ENCODE measurements at regions not wholly inside any gene's neighbourhood (a gene's known extent, or its start where the extent isn't known, plus 50 kb on each side); places are given as distances from the start of the nearest gene placed in this dataset.

DNA sequence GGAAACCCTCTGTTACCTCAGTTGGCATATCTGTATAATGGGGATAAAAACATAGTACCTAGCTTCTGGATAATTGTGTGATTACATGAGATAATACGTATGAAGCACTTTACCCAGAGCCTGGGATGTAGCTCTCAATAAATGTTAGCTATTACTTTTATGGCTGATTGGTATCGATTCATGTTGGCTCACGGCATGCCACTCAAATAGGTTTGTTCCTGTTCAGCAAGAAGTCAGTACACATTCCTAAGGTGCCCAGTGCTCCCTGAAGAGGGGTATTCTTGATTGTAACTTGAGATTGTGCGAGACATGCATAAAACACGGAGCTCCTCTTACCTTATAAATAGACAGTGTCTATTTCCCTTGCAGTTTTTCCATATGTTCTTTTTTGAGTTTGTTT lies 78.5 kb upstream of the GALNT2 start:
- no peak overlapping the region for H3K4ac ChIP-seq (replicated peaks; ENCODE audit: insufficient read length, low read depth, low read length)
- no peak overlapping the region for H2BK120ac ChIP-seq (replicated peaks; ENCODE audit: low read depth, low read length)
- no peaks in the 10 kb centered on the region for H3K9me3 ChIP-seq (ENCODE audit: insufficient read depth in 2 of 2, low read depth in 1 of 2, low read length in 1 of 2)
- H2BK15ac ChIP-seq (ENCODE audit: low read length), result no peak overlapping the region
- DNase-seq (ENCODE audit: low read depth in 1 of 2, low spot score in 2 of 2) (no peak), FAIRE-seq (no peak)
- H3K9ac ChIP-seq (replicated peaks in 1 of 4; ENCODE audit: extremely low read depth in 1 of 4, low read depth in 3 of 4, low read length in 3 of 4), result no peak overlapping the region
- no peak overlapping the region for H2BK12ac ChIP-seq (ENCODE audit: low read depth, low read length)
- no peak overlapping the region for H3K27ac ChIP-seq (ENCODE audit: low read depth, low read length)
- no peak overlapping the region for H3K4me2 ChIP-seq (ENCODE audit: insufficient read depth in 1 of 2, low read depth in 2 of 2, low read length in 2 of 2)
- H3K18ac ChIP-seq (ENCODE audit: extremely low read depth, low read length), result no peak overlapping the region
- H3K14ac ChIP-seq (ENCODE audit: insufficient read length), result no peak overlapping the region
- H3K79me1 ChIP-seq (ENCODE audit: low read depth, low read length), result no peaks in the 10 kb centered on the region
- POLR2A ChIA-PET (ENCODE audit: partially characterized antibody), result no interaction called here
- H2BK20ac ChIP-seq (ENCODE audit: low read length), result no peak overlapping the region
- H3K79me2 ChIP-seq (ENCODE audit: control insufficient read depth in 1 of 2, insufficient read depth in 2 of 2, low read length in 2 of 2), result no peaks in the 10 kb centered on the region
- no peak overlapping the region for H2AFZ ChIP-seq (ENCODE audit: low read length)
- no peak overlapping the region for H3K23ac ChIP-seq (ENCODE audit: insufficient read length)
- WGBS, 2 experiments (ENCODE audit: extremely low coverage in 1 of 2, insufficient coverage in 1 of 2, insufficient read length in 1 of 2, insufficient replicate concordance in 2 of 2, low coverage in 1 of 2, low lambda C conversion rate in 2 of 2, missing lambda C conversion rate in 1 of 2), result 87% methylated on average over 5 of the region's 5 CpGs; no CpG with 5 or more reads in 1 of the 2 experiments
- no peaks in the 10 kb centered on the region for H3K36me3 ChIP-seq (ENCODE audit: control insufficient read depth in 2 of 4, insufficient read depth in 4 of 4, low read length in 3 of 4)
- CTCF ChIA-PET (ENCODE audit: partially characterized antibody), result interaction anchor here (0.6 to 1.1 kb wide), 2 partner anchors 24 to 42 kb away, joined by 3 read pairs; no protein-coding TSS in a partner anchor
- no peak overlapping the region for H3K4me3 ChIP-seq (ENCODE audit: extremely low read depth in 1 of 4, insufficient read depth in 2 of 4, low read depth in 3 of 4, low read length in 4 of 4)
- H4K20me1 ChIP-seq (replicated peaks in 1 of 2; ENCODE audit: control insufficient read depth in 1 of 2, insufficient read depth in 2 of 2, low read length in 2 of 2), result no peaks in the 10 kb centered on the region
- no peak overlapping the region for H2BK5ac ChIP-seq (ENCODE audit: low read depth, low read length)
- H3K4me1 ChIP-seq (replicated peaks in 1 of 4; ENCODE audit: control insufficient read depth in 3 of 4, insufficient read depth in 4 of 4, low read length in 3 of 4), result no peaks in the 10 kb centered on the region; a peak in 3 of 7 replicates
- H4K8ac ChIP-seq (ENCODE audit: extremely low read depth, insufficient read depth, low read length), result no peak overlapping the region
- H2AK5ac ChIP-seq (ENCODE audit: low read depth, low read length), result no peak overlapping the region
- H3K56ac ChIP-seq (replicated peaks; ENCODE audit: insufficient read length, low read depth, low read length), result no peak overlapping the region
- no peaks in the 10 kb centered on the region for H3K23me2 ChIP-seq (ENCODE audit: low read depth, low read length)
- H4K91ac ChIP-seq (replicated peaks; ENCODE audit: insufficient read length, low read length), result no peak overlapping the region
- no peaks in the 10 kb centered on the region for H3K27me3 ChIP-seq (replicated peaks in 1 of 4; ENCODE audit: control insufficient read depth in 3 of 4, extremely low read depth in 1 of 4, insufficient read depth in 3 of 4, low read length in 3 of 4)
- H4K5ac ChIP-seq (ENCODE audit: insufficient read length, low read depth, low read length), result no peak overlapping the region
- TF ChIP-seq, protein P1, sequence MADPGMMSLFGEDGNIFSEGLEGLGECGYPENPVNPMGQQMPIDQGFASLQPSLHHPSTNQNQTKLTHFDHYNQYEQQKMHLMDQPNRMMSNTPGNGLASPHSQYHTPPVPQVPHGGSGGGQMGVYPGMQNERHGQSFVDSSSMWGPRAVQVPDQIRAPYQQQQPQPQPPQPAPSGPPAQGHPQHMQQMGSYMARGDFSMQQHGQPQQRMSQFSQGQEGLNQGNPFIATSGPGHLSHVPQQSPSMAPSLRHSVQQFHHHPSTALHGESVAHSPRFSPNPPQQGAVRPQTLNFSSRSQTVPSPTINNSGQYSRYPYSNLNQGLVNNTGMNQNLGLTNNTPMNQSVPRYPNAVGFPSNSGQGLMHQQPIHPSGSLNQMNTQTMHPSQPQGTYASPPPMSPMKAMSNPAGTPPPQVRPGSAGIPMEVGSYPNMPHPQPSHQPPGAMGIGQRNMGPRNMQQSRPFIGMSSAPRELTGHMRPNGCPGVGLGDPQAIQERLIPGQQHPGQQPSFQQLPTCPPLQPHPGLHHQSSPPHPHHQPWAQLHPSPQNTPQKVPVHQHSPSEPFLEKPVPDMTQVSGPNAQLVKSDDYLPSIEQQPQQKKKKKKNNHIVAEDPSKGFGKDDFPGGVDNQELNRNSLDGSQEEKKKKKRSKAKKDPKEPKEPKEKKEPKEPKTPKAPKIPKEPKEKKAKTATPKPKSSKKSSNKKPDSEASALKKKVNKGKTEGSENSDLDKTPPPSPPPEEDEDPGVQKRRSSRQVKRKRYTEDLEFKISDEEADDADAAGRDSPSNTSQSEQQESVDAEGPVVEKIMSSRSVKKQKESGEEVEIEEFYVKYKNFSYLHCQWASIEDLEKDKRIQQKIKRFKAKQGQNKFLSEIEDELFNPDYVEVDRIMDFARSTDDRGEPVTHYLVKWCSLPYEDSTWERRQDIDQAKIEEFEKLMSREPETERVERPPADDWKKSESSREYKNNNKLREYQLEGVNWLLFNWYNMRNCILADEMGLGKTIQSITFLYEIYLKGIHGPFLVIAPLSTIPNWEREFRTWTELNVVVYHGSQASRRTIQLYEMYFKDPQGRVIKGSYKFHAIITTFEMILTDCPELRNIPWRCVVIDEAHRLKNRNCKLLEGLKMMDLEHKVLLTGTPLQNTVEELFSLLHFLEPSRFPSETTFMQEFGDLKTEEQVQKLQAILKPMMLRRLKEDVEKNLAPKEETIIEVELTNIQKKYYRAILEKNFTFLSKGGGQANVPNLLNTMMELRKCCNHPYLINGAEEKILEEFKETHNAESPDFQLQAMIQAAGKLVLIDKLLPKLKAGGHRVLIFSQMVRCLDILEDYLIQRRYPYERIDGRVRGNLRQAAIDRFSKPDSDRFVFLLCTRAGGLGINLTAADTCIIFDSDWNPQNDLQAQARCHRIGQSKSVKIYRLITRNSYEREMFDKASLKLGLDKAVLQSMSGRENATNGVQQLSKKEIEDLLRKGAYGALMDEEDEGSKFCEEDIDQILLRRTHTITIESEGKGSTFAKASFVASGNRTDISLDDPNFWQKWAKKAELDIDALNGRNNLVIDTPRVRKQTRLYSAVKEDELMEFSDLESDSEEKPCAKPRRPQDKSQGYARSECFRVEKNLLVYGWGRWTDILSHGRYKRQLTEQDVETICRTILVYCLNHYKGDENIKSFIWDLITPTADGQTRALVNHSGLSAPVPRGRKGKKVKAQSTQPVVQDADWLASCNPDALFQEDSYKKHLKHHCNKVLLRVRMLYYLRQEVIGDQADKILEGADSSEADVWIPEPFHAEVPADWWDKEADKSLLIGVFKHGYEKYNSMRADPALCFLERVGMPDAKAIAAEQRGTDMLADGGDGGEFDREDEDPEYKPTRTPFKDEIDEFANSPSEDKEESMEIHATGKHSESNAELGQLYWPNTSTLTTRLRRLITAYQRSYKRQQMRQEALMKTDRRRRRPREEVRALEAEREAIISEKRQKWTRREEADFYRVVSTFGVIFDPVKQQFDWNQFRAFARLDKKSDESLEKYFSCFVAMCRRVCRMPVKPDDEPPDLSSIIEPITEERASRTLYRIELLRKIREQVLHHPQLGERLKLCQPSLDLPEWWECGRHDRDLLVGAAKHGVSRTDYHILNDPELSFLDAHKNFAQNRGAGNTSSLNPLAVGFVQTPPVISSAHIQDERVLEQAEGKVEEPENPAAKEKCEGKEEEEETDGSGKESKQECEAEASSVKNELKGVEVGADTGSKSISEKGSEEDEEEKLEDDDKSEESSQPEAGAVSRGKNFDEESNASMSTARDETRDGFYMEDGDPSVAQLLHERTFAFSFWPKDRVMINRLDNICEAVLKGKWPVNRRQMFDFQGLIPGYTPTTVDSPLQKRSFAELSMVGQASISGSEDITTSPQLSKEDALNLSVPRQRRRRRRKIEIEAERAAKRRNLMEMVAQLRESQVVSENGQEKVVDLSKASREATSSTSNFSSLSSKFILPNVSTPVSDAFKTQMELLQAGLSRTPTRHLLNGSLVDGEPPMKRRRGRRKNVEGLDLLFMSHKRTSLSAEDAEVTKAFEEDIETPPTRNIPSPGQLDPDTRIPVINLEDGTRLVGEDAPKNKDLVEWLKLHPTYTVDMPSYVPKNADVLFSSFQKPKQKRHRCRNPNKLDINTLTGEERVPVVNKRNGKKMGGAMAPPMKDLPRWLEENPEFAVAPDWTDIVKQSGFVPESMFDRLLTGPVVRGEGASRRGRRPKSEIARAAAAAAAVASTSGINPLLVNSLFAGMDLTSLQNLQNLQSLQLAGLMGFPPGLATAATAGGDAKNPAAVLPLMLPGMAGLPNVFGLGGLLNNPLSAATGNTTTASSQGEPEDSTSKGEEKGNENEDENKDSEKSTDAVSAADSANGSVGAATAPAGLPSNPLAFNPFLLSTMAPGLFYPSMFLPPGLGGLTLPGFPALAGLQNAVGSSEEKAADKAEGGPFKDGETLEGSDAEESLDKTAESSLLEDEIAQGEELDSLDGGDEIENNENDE (IDR thresholded peaks at IDR 0.05; ENCODE audit: insufficient replicate concordance, low read length), result no peak
